ENCODE measurements at regions not wholly inside any gene's neighbourhood (a gene's known extent, or its start where the extent isn't known, plus 50 kb on each side); places are given as distances from the start of the nearest gene placed in this dataset.

- TF ChIP-seq ZBTB44 (tag by site-specific recombination; IDR thresholded peaks at IDR 0.05): no peak
- no peak for TF ChIP-seq ZBTB7A (tag by site-specific recombination; IDR thresholded peaks at IDR 0.05; ENCODE audit: low read depth)
- TF ChIP-seq ZNF138 (tag by site-specific recombination; IDR thresholded peaks at IDR 0.05; ENCODE audit: borderline replicate concordance): no peak
- no peak for TF ChIP-seq ZNF629 (tag by site-specific recombination; IDR thresholded peaks at IDR 0.05)
- no peak for TF ChIP-seq ZNF112 (tag by site-specific recombination; IDR thresholded peaks at IDR 0.05)
- TF ChIP-seq ZNF350 (tag by site-specific recombination; IDR thresholded peaks at IDR 0.05): no peak
- TF ChIP-seq REST (tag by site-specific recombination; IDR thresholded peaks at IDR 0.05): no peak
Observed at GRCh38 chr5:67814569-67815311, 400.8 kb upstream of the PIK3R1 start (continued).

- H3K27ac ChIP-seq (ENCODE audit: extremely low read depth, low read depth, low read length): no peak overlapping the region
- POLR2A ChIA-PET: no interaction called here
- H3K9me3 ChIP-seq (ENCODE audit: control insufficient read depth, insufficient read depth, low read depth, low read length): no peaks in the 10 kb centered on the region
- H3K36me3 ChIP-seq (ENCODE audit: control insufficient read depth in 2 of 2, insufficient read depth in 1 of 2, low read length in 2 of 2): no peaks in the 10 kb centered on the region
- H3K4me3 ChIP-seq (ENCODE audit: low read depth, low read length): no peak overlapping the region
- no peaks in the 10 kb centered on the region for H3K4me1 ChIP-seq (ENCODE audit: control insufficient read depth, insufficient read depth, low read length)
- CTCF ChIA-PET: interaction anchor here (0.6 kb wide), 1 partner anchor 440 kb away, joined by 3 read pairs; no protein-coding TSS in a partner anchor
- no peak for TF ChIP-seq ZFHX2 (tag by site-specific recombination; conservative IDR thresholded peaks at IDR 0.05)
- TF ChIP-seq FEZF1 (tag by site-specific recombination; IDR thresholded peaks at IDR 0.05): no peak
- TF ChIP-seq ZNF19 (tag by site-specific recombination; IDR thresholded peaks at IDR 0.05; ENCODE audit: low read depth): no peak
- no peak for TF ChIP-seq ZNF155 (tag by site-specific recombination; IDR thresholded peaks at IDR 0.05)
- TF ChIP-seq ZBTB48 (tag by site-specific recombination; IDR thresholded peaks at IDR 0.05): no peak
- TF ChIP-seq ZNF571 (tag by site-specific recombination; IDR thresholded peaks at IDR 0.05): no peak
- no peak for TF ChIP-seq ZNF112 (tag by site-specific recombination; IDR thresholded peaks at IDR 0.05)
- no peak for TF ChIP-seq ZNF76 (tag by site-specific recombination; IDR thresholded peaks at IDR 0.05; ENCODE audit: borderline replicate concordance, low read depth)
- no peak for TF ChIP-seq TRIM28 (IDR thresholded peaks at IDR 0.05; ENCODE audit: borderline replicate concordance, low read length)
- TF ChIP-seq REST (tag by site-specific recombination; IDR thresholded peaks at IDR 0.05): no peak
- no peak for TF ChIP-seq ZNF658 (tag by site-specific recombination; IDR thresholded peaks at IDR 0.05)
- no peak for TF ChIP-seq ZNF133 (tag by site-specific recombination; IDR thresholded peaks at IDR 0.05)
- TF ChIP-seq CTCF (tag by site-specific recombination; IDR thresholded peaks at IDR 0.05): no peak
- TF ChIP-seq ZNF777 (tag by site-specific recombination; IDR thresholded peaks at IDR 0.05; ENCODE audit: borderline replicate concordance): no peak
- no peak for TF ChIP-seq HOXD13 (CRISPR knock-in tag; IDR thresholded peaks at IDR 0.05; ENCODE audit: borderline replicate concordance)
- TF ChIP-seq ELK4 (IDR thresholded peaks at IDR 0.05; ENCODE audit: borderline replicate concordance, low read depth, low read length): no peak
Observed at GRCh38 chr5:67813877-67814539, 401.5 kb upstream of the PIK3R1 start.

Measured in HEK293 (cell line).